Coronary artery (tissue), 2 donors: ENCODE measurements at regions not wholly inside any gene's neighbourhood (a gene's known extent, or its start where the extent isn't known, plus 50 kb on each side); places are given as distances from the start of the nearest gene placed in this dataset.

ENCODE experiments used
- DNase-seq: peaks from one replicate; pipeline ENCODE4 v3.0.0-alpha.2; 2017; ENCODE audit warnings: low spot score
- H3K27ac ChIP-seq, 2 donors: fragments of 200-600 bp; sonication (generic); one replicate each; pipeline ENCODE4 v1.5.1; 2016 to 2019
- H3K4me3 ChIP-seq: fragments of 200-600 bp; sonication (generic); 2 replicates; pipeline ENCODE4 v1.5.1; 2016; ENCODE audit warnings: mild to moderate bottlenecking, moderate library complexity
- TF ChIP-seq, protein P1 (sequence below): fragments of 200-600 bp; sonication (generic); IDR thresholded peaks from one replicate; pipeline ENCODE4 v1.5.1; 2019; ENCODE audit warnings: antibody characterized with exemption

GRCh38 chr17:12548558-12548957 lies 117.1 kb upstream of the MYOCD start:
- TF ChIP-seq, protein P1, sequence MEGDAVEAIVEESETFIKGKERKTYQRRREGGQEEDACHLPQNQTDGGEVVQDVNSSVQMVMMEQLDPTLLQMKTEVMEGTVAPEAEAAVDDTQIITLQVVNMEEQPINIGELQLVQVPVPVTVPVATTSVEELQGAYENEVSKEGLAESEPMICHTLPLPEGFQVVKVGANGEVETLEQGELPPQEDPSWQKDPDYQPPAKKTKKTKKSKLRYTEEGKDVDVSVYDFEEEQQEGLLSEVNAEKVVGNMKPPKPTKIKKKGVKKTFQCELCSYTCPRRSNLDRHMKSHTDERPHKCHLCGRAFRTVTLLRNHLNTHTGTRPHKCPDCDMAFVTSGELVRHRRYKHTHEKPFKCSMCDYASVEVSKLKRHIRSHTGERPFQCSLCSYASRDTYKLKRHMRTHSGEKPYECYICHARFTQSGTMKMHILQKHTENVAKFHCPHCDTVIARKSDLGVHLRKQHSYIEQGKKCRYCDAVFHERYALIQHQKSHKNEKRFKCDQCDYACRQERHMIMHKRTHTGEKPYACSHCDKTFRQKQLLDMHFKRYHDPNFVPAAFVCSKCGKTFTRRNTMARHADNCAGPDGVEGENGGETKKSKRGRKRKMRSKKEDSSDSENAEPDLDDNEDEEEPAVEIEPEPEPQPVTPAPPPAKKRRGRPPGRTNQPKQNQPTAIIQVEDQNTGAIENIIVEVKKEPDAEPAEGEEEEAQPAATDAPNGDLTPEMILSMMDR: no peak
- Histone ChIP-seq H3K4me3 (no peak overlapping the region), H3K27ac (peak overlapping the region; percentile 83 to 84)
- no peak for DNase-seq

DNA sequence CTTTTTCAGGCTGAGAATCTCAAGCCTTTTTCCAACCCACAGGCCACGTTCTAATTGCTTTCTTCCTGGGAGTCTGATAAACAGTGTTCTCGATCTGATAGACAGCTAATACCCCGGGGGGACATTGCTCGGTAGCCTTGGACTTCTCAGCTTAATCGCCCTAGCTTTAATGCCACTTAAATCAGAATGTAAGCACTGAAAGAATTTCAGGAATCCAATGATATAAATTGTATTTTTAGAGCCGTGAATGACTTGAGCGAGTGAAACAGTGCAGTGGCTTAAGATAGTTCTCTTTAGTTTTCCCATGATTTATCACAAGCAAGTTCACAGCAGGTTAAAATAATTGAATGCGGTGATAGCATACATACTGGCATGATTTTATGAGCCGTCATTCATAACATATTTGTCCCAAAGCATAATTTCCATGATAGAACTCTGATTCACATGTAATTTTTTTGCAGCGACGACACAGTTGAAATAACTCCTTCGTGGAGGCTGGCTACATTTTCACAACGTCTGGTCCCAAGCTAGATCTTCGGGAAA lies 116.1 kb upstream of the MYOCD start:
- DNase-seq: no peak
- H3K4me3 ChIP-seq: peak overlapping the region; percentile 59
- H3K27ac ChIP-seq: peak overlapping the region; percentile 83 to 84
- TF ChIP-seq, protein P1: no peak

GRCh38 chr17:12553625-12554024 lies 112.1 kb upstream of the MYOCD start:
- Histone ChIP-seq H3K27ac (peak overlapping the region; percentile 83 to 85), H3K4me3 (peak overlapping the region; percentile 37)
- DNase-seq: no peak
- TF ChIP-seq, protein P1: no peak

GRCh38 chr17:12554251-12554650 lies 111.4 kb upstream of the MYOCD start:
- no peak overlapping the region for H3K4me3 ChIP-seq
- DNase-seq: no peak
- TF ChIP-seq, protein P1: no peak
- peak overlapping the region; percentile 83 to 85 for H3K27ac ChIP-seq

GRCh38 chr17:12566291-12566690 lies 99.4 kb upstream of the MYOCD start:
- TF ChIP-seq, protein P1: no peak
- Histone ChIP-seq H3K27ac (peak overlapping the region; percentile 73 to 83), H3K4me3 (peak overlapping the region; percentile 12)

GRCh38 chr17:12567077-12568053 lies 98.3 kb upstream of the MYOCD start:
- peak overlapping the region; percentile 41 for H3K4me3 ChIP-seq
- H3K27ac ChIP-seq: peak overlapping the region; percentile 73 to 87
- DNase-seq: no peak
- TF ChIP-seq, protein P1: no peak

More at GRCh38 chr17:12566291-12566690, 99.4 kb upstream of the MYOCD start:
- DNase-seq: no peak
